Sigmoid colon (tissue), 4 donors: ENCODE measurements at regions not wholly inside any gene's neighbourhood (a gene's known extent, or its start where the extent isn't known, plus 50 kb on each side); places are given as distances from the start of the nearest gene placed in this dataset.

Experiments used
- CTCF ChIP-seq, 4 experiments: fragments of 450-650 bp in 3 of 4; fragments of 200-600 bp in 1 of 4; IDR thresholded peaks; one replicate each; pipeline ENCODE4 v1.5.1; 2016 to 2019; ENCODE audit warnings: antibody characterized with exemption in 4 of 4, mild to moderate bottlenecking in 3 of 4, moderate library complexity in 2 of 4
- EP300 ChIP-seq, 4 donors: sonication (generic); formaldehyde crosslinking; IDR thresholded peaks; one replicate each; pipeline ENCODE4 v1.6.1; 2017; ENCODE audit warnings: antibody characterized with exemption in 4 of 4
- POLR2A ChIP-seq, 2 donors: fragments of 450-650 bp; IDR thresholded peaks; one replicate each; pipeline ENCODE4 v1.6.1; 2016; ENCODE audit warnings: antibody characterized with exemption in 2 of 2, mild to moderate bottlenecking in 2 of 2, moderate library complexity in 2 of 2
- POLR2AphosphoS5 ChIP-seq, 4 donors: sonication (generic); formaldehyde crosslinking; IDR thresholded peaks; one replicate each; pipeline ENCODE4 v1.6.1; 2017; ENCODE audit warnings: antibody characterized with exemption in 4 of 4

- TF ChIP-seq CTCF (IDR thresholded peaks at IDR 0.05) (no peak), POLR2A (IDR thresholded peaks at IDR 0.05) (no peak), POLR2AphosphoS5 (IDR thresholded peaks at IDR 0.05) (no peak), EP300 (IDR thresholded peaks at IDR 0.05) (no peak)
Observed at GRCh38 chr13:74687442-74688182, 553.4 kb upstream of the KLF12 start.
